Breast epithelium (tissue), 3 donors: ENCODE measurements at regions not wholly inside any gene's neighbourhood (a gene's known extent, or its start where the extent isn't known, plus 50 kb on each side); places are given as distances from the start of the nearest gene placed in this dataset.

Experiments used
- POLR2A ChIP-seq: fragments of 450-650 bp; IDR thresholded peaks from one replicate; pipeline ENCODE4 v1.6.1; 2016; ENCODE audit warnings: antibody characterized with exemption, mild to moderate bottlenecking, moderate library complexity
- POLR2AphosphoS5 ChIP-seq, 3 donors: sonication (generic); formaldehyde crosslinking; IDR thresholded peaks; one replicate each; pipeline ENCODE4 v1.6.1; 2017; ENCODE audit warnings: antibody characterized with exemption in 3 of 3
- TF ChIP-seq, protein P1 (sequence below), 3 donors: fragments of 450-650 bp; IDR thresholded peaks; one replicate each; pipeline ENCODE4 v1.5.1; 2016 to 2017; ENCODE audit warnings: antibody characterized with exemption in 3 of 3, mild to moderate bottlenecking in 3 of 3, moderate library complexity in 3 of 3

DNA sequence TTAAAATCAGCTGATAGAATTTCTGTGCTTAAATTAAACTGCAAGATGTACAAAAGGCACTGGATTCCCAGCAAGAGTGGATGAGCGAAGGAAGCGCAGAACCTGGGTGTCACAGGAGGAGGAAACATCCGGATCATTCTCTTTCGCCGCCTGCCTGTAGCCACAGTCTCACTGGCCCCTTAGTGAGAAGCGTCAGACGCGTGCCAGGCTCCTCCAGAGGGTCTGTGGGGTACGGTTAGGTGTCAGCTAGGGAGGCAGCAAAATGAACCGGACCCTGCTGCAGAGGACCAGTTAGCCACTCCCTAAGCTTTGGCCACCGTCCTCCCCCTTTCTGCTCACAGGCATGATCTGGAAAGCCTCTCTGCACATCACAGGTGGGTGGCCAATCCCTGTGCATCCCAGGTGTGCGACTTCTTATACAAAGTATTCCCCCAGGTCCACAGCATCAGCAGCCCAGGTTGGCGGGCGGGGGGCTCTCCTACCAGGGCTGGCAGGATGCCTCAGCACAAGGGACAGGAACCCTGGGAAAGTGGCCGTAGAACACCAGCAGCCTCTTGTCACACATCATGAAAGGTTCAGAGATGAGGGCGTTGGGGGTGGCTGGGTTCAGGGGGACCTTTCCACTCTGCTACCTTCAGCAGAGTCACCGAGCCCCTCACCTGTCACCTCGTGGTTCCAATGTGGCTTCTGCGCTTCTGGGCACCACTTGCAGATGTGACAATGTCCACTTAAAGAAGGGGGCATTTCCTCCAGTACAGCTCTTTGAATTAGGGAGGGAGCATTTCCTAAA lies 61.1 kb upstream of the SLC66A3 start:
- TF ChIP-seq, protein P1, sequence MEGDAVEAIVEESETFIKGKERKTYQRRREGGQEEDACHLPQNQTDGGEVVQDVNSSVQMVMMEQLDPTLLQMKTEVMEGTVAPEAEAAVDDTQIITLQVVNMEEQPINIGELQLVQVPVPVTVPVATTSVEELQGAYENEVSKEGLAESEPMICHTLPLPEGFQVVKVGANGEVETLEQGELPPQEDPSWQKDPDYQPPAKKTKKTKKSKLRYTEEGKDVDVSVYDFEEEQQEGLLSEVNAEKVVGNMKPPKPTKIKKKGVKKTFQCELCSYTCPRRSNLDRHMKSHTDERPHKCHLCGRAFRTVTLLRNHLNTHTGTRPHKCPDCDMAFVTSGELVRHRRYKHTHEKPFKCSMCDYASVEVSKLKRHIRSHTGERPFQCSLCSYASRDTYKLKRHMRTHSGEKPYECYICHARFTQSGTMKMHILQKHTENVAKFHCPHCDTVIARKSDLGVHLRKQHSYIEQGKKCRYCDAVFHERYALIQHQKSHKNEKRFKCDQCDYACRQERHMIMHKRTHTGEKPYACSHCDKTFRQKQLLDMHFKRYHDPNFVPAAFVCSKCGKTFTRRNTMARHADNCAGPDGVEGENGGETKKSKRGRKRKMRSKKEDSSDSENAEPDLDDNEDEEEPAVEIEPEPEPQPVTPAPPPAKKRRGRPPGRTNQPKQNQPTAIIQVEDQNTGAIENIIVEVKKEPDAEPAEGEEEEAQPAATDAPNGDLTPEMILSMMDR (IDR thresholded peaks at IDR 0.05) = no peak
- TF ChIP-seq POLR2A (no peak), POLR2AphosphoS5 (IDR thresholded peaks at IDR 0.05) (no peak)
